CD4-positive, alpha-beta T cell treated with Interleukin-17A for 4 hours (primary cell): ENCODE measurements at regions not wholly inside any gene's neighbourhood (a gene's known extent, or its start where the extent isn't known, plus 50 kb on each side); places are given as distances from the start of the nearest gene placed in this dataset.

Experiments
- DNase-seq: peaks from one replicate; pipeline ENCODE4 v3.0.0-alpha.2; 2020; ENCODE audit warnings: mixed read lengths

DNA sequence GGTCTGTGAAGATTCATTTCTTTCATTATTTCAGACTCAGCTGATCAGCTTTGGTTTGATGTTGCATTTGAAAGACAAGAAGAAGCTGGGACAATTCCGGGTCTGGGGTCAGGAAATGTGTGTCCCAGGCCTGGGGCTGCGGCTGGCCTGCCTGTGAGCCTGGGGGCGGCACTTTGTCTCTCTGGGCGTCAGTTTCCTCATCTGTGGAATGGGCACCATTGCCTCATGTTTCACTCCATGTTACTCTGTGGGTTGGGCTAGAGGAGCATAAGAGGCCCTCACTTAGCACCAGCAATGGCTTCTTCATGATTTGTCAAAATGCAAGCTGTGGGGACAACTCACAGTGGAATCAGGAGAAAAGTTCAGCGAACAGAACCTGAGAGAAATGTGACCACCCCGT is 570.1 kb downstream of the VRK1 start:
- DNase-seq: no peak

DNA sequence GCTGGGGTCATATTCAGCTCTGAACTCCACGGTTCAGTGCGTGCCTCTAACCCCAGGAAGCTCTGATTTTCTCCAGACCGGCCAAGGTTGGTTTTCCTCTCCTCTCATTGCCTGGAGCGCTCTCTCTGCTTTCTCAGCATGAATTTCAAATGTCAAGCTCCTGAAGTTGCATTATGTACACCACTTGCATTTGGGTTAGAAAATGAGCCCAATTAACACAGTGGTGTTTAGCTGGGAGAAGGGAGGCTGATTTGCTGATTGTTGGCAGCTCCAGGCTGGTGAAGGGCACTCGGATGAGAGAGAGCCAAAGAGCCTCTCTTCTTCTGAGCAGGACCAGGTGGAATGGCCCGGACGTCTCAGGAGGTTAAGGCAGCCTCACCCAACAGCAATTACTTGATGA is 570.9 kb downstream of the VRK1 start:
- DNase-seq: no peak

DNA sequence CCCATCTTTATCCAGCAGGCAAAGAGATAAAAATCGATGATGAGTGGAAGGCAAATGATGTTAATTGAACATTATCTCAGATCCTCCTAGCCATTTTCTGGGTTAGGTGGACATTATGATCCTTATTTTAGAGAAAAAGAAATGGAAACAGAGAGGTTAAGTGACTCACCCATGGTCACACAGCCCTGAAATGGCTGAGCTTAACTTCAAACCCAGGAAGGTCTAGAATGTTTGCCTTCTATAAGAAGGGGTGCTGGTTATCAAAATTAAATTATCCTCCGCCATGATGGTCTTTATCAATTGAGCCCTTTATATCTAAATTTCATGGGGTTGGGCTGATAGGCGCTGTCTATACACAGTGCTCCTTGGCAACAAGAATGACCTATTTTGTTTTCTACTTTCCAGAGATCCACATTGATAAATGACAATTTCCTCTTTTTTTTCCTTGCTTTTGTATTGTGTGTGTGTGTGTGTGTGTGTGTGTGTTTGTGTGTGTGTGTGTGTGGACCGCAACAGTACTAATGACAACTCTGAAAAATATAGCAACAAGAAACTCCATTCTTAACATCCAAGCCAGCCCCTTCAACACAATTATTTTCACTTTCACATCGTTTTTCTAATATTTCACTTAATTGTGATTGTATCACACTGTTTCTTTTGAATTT is 571.9 kb downstream of the VRK1 start:
- DNase-seq: no peak

DNA sequence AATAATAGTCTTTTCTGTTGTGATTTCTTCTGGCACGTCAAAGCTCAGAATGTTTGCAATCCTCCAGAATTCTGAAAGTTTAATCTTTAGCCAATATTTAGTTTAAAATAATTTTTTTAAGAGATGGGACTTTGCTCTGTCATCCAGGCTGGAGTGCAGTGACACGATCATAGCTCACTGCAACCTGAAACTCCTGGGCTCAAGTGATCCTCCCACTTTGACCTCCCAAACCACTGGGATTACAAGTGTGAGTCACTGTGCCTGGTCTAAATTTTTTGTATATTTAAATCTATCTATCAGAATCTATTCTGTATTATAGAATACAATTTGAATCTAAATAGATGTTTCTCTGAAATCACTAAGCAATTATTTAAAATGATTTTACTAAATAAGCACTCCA is 572.7 kb downstream of the VRK1 start:
- no peak for DNase-seq

DNA sequence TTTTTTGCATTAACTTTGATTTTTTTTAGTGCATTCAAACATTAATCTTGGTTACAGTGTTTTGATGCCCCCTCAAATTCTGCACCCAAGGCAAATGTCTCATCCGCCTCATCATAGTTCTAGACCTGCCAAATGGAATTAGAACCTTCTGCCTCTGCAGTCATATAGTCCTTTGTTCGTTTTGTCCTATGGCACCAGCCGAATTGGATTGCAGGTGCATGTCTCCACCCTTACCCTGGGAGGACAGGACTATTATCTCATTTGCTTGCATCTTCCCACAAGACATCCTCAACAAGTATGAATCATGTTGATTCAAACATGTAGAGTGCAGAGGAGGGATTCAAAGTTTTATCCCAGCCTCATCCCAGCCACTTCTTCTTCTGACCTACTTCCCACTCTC is 579.1 kb downstream of the VRK1 start:
- DNase-seq: no peak

DNA sequence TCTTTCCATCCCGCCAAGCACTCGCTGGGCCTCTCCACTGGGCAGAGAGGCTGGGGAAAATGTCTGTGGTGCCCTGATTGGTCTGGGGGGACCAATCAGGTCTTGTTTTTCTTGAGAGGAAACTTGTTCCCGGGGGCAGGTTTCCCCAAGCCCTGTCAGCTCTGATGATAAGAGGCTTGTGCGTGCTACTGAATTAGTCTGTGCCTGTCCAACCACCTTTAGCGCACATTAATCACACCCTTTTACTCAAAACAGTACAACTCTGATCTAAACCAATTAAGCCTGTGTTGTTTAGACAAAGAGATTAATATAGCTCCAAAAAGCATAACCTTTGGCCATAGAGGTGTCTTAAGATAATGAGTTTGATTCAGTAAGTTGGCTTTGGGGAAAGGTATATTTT is 580.4 kb downstream of the VRK1 start:
- no peak for DNase-seq

DNA sequence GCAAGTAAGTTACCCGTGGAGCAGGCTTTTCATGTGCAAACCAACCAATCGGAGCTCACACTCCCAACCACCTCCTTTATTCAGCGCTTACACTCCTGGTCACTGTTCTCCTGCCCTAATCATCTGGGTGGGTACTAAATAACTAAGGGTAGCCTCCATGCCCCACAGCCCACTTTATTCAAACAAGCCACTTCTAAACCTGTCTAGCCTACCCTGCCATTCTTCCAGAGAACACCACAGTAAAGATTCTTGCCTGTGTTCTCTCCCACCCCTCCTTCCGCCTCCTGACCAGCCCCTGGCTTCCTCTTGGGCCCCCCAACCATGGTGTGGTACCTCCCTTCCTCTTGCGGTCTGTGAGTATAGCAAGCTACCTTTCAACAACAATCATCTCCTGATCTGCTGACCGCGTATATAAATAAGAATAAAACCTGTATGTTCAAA is 581.9 kb downstream of the VRK1 start:
- DNase-seq: peak; percentile 58

DNA sequence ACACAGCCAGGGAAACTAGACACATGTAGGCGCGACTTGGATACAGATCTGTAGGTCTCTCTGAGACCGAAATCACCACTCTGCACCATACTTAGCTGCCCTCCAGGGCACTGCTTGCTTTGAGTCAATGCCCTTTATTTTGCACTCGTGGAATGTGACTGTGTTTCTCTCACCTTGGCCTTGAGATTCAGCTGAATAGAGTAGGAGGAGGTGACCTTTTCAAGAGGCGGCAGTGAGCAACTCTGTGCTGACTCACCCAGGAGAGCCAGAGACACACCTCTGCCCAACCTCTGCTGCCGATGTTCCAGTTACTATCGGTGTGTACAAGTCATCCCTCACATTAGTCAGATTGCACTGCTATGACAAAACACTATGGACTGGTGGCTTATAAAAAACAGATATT is 583.4 kb downstream of the VRK1 start:
- DNase-seq: peak; percentile 66

DNA sequence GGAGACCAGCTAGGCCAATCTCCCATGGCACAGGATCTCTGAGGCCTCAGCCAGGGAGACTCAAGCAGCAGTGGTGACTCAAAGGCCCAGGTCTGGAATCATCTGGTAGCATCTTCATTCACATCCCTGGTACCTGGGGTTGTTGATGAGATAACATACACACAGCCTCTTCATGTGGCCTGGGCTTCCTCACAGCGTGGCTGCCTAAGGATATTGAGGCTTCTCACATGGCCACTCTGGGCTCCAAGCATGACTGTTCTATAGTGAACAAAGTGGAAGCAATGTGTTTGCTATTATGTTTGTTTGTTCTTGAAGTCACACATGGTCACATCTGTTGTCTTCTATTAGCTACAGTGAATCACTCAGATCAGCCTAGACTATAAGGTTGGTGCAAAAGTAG is 584.1 kb downstream of the VRK1 start:
- DNase-seq: no peak

DNA sequence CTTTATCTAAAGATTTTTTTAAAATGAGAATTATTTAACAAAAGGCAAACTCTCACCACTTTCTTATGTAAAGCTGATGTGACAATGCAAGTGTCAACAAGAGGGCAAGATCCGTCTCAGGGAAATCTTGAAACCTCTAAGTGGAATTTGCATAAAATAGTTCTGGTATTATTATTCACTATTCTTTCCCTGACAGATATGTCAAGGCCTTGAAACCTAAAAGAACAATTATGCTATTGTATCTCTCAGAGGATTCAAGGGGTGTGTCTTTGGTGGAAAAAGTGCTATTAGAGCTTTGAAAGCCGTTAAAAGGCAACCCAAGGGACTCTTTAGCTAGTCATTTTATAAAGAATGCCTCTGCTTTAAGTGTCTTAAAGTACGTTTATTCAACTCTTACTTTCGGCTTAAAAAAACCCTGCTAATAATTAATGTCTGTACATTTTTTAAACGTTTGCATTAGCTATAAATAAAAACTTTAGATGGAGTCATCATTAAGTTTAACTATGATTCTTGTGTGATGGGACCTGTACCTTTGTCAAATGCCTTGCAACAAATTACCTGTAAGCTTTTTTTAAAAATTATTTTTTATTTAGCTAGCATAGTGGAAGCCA is 585.5 kb downstream of the VRK1 start:
- DNase-seq: no peak

DNA sequence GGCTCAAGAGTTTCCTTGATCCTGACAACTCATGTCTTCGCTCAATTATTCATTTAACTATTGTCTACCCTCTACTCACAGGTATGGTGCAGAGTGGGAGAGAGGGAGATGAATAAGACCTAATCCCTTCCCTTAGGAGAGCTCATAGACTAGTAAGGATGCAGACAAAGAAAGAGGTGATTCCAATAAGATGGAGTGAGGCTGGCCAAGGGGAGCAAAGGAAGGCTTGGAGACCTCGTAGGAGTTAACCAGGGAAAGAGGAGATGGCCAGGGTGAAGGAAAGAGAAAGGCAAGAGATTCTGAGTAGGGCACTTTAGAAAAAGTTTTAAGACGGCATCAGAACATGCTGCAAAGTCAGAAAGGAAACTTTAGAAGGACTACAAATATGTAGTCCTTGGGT is 588.5 kb downstream of the VRK1 start:
- no peak for DNase-seq

DNA sequence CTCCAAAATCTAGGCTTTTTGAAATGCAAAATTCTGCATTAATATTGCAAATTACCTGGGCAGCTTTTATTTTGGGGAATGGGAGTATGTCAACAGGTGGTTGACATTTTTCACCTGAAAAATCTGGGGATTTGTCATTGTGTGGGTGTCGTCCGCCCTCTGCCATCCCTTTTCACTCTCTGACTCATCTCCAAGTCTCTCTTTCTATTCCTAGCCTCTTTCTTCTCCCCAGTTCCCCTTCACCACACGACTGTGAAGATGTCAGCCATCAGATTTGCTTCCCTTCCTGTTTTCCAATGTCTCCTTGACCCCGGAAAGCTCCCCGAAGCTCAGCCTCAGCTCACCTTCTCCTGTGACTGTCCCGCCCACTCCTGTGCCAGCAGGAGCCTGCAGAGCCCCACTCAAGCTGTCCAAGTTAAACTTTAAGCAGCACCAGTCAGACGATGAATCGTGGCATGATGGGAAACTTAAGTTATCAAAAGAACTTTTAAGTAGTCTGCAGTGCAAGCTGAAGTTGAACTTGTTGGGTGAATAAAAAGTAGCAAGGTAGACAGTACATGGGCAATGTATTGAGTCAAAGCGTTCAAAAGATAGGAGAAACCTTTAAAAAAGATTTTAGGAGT is 590.2 kb downstream of the VRK1 start:
- no peak for DNase-seq

DNA sequence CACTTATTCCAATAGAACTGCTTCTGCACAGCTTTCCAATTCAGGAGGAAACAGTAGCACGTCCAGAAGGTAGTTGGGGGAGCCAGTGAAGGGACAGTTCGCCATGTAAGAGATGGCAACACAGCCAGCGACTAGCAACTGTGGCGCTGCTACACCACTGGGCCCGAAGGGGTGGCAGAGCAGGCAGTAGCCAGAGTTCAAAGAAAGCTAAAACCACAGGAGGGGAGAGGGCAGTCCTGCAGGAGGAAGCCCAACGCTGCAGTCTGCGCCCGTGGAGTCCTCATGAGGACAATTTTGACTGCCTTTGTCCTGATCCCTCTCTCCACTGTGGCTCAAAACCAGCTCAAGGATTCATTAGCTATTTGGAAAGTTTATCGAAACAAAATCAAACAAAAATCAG is 591.2 kb downstream of the VRK1 start:
- no peak for DNase-seq

DNA sequence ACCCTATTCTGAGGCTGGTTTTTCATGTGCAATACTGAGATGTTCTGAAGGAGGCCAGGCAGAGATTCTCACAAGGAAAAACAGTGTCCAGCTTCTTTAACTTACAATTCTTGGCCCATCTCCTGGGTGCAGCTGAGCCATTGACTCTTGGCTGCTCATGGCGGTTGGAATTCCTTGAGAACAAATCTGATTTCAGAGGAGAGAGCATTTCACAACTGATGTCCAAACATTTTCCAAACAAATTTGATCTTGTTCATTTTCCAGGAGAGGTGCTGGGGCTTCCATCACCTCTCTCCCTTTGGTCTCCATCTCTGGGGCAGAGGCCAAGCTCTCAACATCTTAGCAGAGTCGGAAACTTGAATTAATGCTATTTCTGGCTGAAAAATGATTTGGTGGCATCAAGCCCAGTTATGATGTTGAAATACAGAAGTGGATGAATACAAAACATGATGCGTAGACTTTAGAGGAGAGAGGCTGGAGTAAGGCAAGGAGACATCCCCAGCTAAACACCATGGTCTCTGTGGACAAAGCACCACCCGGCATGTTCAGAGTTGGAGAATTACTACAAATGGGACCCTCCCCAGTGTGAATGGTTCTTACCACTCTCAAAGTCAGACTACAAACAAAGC is 593.0 kb downstream of the VRK1 start:
- DNase-seq: no peak

DNA sequence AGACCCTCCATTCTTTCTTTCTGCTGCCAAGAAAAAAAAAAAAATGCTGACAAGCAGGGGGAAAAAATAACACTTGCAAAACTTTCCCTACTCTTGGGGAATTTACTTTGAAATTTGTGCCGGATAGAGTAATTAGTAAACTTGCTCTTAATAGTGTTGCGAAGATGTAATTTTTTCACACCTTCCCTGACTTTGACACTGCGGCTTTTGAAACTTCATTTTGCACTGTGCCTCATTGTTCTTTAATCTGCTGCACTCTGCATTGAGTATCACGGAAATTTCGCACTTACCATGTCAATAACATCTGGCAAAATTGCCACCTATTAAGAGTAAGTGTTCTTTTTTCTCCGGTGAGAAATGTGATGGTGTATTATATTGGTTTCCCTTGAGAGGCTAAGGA is 596.1 kb downstream of the VRK1 start:
- no peak for DNase-seq

DNA sequence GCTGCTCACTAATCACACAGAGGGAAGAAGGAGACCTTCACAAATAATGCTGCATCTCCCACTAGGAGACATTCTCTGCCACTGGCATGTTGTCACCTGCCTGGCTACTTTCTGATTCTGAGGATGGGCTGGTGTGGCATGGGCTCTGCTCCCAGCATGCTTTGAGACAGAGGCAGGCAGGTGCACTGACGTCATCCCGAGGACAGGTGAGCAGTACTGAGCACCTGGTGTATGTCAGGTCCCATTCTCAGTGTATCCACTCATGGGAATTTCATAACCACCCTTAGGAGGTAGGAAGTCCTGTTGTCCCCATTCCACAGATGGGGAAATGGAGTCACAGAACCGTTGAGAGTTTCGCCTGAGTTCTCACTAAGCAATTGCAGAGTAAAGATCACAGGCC is 597.9 kb downstream of the VRK1 start:
- no peak for DNase-seq

DNA sequence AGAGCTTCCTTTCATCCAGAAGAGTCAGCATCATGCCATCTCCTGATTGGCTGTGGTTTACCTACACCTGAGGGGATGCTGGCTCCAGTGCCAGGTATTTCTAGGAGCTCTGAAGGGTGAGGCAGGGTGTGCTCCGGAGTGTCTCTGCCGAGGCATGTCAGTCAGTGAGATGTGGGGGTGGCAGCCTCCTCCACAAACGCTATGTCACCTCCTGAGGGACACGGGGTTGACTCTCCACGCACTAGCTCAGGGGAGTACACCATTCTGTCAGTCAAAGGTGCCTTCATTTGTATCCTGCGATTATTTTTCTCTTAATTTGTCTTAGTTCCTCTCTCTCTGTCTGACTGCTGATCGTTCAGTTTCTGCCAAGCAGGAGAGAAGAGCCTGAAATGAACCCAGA is 604.5 kb downstream of the VRK1 start:
- DNase-seq: no peak

DNA sequence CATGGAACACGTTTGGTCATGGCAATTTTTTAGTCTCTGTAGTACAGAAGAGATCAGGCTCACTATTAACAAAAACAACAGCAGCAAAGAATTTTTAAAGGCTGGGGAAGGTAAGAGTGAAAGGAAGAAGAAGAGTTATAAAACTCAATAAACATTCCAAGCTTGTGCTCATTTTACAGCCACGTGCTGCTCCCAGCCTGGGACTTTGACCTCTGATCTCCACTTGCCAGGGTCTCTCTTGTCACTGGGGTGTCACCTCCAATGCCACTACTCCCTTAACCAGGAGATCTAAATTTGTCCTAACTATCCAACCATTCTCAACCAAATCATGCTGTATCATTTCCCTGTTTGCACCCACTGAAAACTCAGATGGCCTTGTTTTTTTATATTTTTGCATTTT is 605.1 kb downstream of the VRK1 start:
- no peak for DNase-seq

DNA sequence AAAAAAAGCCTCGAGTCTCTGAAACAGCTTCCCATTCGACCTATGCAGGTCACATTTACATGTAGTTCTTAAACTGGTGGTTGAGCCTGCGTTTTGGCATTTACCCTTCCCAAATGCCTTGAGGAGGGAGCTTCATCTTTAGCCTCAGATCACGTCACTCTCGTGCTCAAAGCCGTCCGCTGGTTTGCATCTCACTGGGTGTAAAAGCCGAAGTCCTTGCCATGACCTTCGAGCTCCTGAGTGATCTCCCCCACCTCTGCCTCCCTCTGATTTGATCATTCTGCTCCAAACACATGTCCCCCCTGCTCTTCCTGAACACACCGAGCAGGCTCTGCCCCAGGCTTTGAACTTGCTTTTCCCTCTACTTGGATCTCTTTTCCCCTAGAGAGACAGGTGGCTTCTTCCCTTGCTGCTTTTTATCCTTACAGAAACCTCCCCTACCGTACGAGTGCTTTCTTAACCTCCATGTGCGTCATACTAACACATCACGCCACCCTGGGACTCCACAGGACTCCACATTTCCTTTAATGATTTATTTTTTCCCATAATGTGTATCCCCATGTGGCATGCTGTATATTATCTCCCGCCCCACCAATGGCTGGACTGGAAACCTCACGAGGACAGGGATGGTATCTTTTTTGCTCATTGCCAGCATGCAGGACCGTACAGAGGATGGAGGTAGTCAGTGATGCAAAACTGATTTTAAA is 610.7 kb downstream of the VRK1 start:
- DNase-seq: no peak

DNA sequence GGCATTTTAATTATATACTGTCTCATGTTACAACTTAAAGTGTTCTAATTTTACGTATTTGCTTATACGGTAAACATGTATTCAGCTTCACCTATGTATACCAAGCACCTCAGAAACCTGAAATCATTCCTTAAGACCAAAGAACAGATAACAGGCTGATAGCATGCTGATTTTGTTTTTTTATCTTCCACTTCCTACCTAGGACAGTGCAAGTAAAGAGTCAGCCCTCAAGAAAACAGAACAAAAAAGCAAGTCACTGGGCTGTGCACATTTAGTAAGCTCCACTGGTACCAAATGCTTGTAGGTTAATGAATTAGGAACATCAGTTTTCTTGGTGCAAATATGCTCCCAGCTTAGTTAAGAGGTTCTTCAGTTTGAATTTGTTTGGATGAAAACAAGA is 611.3 kb downstream of the VRK1 start:
- no peak for DNase-seq

DNA sequence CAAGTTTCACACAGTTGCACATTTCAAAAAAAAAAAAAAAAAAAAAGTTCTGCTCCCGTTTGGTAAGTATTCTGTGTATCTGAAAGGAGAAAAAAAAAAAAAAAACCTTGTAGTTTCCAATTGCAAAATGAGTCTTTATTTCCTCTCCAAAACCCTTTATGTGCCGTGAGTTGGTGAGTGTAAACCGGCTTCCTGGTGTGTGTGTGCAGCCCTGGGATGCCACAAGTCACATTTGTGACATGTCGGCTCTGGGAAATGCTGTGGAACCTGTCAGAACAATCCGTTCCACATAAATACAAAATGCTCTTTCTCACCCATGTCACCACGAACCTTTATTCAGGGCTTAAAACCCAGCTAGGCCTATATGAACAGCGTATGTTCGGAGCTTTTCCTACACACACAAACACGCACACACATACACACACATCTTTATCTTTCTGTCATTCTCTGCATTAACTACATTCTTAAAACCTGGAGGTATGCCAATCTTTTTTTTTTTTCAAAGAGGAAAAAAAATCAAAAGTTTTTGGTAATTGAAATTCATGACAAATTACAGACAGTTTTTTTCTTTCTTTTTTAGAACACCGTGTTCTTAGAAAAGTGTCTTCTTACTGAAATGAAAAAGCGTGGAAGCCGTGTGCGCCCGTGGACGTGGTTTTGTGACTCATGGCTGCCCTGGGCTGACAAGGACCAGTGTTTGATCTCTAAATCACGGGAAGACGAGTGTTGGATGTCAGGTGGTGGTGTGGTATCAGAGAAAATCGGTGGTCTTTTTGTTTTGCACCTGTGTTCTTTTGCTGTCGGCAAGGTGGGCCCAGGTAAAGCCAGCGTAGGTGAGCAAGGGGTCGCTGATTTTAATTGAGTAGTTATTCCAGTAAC is 612.0 kb downstream of the VRK1 start:
- peak; percentile 54 for DNase-seq
